GM21390 (cell line): ENCODE measurements at regions not wholly inside any gene's neighbourhood (a gene's known extent, or its start where the extent isn't known, plus 50 kb on each side); places are given as distances from the start of the nearest gene placed in this dataset.
"Not testable (repeated sequence)": the region's sequence is repeated elsewhere in the genome, so short reads cannot be mapped to it uniquely, and the experiment has no call there.

ENCODE experiments used
- ATAC-seq: cut with Tn5 transposase; IDR thresholded peaks from one replicate; pipeline ENCODE4 v1.9.1; 2021; ENCODE audit not compliant: unreplicated experiment

DNA sequence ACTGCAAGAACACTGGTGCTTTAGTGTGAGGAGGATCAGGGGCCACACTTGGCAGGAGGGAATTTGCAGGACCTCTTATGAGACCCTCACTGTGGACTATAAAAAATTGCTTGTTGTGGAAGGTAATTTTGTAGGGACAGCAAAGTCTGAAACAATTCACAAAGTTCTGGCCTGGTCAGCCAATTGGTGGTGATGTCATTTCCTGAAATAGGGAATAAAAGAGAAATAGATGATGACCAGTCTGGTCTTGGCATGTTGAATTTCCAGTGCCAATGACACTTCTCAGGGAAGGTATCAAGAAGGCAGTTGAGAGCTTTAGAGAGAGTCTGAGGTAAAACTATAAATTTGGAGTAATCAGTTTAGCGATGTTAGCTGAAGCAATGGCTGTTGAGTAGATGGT lies 129.3 kb upstream of the LMNTD1 start:
- ATAC-seq = no peak

DNA sequence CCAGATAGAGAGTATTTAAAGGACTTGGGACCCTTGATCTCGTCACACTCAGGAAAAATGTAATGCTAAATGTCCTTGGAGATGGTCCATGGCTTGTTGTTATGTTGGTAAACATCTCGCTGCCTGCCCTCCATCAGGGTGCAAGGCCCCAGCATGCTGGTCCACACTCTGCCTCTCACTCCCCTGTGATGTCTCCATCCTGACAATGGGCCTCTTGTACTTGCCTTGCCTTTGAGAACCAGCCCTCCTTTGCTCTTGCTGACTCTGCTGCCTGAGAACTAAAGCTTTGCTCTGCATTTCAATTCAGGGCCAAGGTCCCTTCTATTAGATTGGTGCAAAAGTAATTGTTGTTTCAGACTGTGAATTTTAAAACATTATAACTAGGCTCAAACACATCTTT lies 131.0 kb upstream of the LMNTD1 start:
- ATAC-seq = no peak

DNA sequence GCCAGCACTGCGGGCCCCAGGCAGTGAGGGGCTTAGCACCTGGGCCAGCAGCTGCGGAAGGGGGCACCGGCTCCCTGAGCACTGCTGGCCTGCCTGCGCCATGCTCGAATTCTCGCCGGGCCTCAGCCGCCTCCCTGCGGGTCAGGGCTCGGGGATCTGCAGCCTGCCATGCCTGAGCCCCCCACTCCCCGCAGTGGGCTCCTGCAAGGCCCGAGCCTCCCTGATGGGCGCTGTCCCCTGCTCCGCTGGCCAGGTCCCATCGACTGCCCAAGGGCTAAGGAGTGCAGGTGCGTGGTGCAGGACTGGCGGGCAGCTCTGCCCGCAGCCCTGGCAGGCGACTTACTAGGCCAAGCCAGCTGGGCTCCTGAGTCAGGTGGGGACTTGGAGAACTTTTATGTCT lies 133.3 kb upstream of the LMNTD1 start:
- no peak for ATAC-seq

DNA sequence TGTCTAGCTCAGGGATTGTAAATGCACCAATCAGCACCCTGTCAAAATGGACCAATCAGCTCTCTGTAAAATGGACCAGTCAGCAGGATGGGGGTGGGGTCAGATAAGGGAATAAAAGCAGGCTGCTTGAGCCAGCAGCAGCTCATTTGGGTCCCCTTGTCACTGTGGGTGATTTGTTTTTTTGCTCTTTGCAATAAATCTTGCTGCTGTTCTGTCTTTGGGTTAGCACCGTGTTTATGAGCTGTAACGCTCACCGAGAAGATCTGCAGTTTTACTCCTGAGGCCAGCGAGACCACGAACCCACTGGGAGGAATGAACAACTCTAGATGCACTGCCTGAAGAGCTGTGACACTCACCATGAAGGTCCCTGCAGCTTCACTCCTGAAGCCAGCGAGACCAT lies 134.1 kb upstream of the LMNTD1 start:
- no peak for ATAC-seq

DNA sequence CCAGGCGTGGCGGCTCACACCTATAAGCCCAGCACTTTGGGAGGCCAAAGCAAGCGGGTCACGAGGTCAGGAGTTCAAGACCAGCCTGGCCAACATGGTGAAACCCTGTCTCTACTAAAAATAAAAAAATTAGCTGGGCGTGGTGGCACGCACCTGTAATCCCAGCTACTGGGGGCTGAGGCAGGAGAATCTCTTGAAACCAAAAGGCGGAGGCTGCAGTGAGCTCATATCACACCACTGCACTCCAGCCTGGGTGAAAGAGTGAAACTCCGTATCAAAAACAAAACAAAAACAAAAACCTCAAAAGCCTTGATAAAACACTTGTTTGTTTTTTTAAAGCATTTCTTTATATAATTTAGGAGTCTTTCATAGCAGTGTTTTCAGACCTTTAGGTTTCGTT lies 135.8 kb upstream of the LMNTD1 start:
- ATAC-seq = not testable (repeated sequence)

DNA sequence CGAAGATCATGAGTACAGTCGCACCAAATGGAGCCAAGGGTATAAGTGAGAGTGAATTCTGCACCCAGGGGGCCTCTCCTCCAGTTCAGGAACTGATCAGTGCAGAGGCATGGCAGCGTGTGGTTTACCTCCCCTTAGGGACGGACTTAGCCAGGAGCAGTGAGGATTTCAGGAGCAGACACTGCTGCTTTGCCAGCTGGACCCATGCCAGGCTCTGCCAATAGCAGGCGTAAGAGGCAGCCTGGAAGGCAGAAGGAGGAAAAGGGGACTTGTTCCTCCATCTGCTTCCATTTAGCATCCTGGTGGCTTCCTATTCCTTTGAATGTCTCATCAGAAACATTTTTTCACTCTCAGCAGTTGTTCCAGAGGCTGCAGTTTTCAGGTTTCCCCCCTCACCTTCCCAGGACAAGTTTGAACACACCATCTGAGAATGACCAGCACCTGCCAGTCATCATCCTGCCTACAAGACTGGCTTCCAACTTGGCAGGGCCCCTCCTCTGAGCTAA lies 137.0 kb upstream of the LMNTD1 start:
- ATAC-seq = no peak

DNA sequence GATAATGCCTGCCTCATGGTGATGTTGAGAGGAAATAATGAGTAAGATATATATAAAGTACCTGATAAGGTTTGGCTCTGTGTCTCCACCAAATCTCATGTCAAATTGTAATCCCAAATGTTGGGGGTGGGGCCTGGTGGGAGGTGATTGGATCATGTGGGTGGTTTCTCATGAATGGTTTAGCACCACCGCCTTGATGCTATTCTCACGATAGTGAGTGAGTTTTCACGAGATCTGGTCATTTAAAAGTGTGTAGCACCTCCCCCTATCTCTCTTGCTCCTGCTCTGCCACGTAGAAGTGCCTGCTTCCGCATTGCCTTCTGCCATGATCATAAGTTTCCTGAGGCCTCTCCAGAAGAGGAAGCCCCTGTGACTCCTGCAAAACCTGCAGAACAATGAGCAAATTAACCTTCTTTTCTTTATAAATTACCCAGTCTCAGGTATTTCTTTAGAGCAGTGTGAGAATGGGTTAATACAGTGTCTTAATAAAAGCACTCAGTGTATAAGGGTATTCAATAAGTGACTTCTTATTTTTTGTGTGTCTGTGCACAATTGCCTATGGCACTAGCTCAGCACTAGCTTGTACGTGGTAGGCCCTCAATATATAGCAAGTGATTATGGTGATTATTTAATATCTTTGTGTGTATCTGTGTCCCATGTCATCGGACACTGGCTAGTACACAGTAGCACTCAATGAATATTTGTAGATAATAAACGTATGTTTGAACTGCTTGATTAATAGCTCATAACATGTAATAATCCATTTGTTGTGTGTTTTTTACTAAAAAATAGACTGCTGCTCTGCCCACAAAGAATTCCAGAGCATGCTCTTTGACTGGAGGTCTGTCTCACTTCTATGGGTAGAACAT lies 138.1 kb upstream of the LMNTD1 start:
- no peak for ATAC-seq

DNA sequence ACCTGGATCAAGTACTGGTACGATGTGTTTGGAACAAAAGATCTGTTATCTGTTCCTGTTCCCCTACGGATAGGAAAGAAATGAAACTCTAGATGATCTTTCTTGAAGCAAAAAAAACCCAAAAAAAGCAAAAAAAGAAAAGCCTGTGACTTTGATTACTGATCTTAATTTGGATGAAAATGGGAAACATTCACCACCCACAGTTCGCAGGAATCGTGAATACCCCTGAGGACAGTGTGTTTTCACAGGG lies 138.7 kb upstream of the LMNTD1 start:
- ATAC-seq = no peak

DNA sequence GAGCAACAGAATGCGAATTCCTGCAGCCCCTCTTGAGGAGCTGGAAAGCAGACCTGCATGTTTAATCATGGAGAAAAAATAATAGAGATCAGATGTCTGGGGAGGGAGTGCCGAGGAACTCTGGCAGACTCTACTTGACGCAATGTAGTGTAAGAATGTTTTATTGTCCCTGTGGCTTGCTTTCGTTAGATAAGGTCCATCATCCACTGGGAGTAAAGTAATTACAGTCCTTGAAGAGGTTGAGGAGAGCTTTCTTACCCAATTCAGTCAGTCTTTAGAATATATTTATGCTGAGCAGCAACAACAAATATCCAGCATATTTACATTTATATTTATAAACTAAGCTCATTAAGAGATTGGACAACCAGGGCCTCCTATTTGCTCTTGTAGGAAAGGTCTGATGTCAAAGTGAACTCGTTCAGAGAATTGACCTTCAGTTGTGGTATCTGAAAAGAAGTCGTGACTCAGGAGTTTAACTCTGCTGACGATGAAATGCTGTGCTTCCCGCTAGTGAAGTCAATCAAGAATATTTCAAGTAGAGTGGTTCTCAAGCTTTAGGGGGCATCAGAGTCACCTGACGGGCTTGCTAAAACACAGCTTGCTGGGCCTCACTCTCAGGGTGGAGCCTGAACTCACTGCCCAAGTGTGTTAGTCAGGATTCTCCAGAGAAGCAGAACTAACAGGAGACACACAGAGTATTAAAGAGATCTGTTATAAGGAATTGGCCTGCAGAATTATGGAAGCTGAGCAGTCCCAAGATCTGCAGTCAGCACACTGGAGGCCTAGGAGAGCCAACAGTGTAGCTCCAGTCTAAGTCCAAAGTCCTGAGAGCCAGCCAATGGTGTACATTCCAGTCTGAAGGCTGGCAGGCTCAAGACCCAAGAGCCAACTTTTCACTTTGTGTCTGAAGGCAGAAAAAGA lies 139.3 kb upstream of the LMNTD1 start:
- no peak for ATAC-seq

DNA sequence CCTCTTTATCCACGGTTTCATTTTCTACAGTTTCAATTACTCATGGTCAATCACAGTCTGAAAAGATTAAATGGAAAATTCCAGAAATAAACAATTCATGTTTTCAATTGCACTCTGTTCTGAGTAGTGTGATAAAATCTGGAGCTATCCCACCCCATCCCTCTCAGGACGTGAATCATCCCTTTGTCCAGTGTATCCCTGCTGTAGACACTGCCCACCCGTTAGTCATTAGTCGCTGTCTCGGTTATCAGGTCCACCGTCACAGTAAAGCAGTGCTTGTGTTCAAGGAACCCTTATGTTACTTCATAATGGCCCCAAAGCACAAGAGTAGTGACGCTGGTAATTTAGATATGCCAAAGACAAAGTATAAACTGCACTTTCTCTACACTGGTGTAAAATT lies 141.0 kb upstream of the LMNTD1 start:
- no peak for ATAC-seq

DNA sequence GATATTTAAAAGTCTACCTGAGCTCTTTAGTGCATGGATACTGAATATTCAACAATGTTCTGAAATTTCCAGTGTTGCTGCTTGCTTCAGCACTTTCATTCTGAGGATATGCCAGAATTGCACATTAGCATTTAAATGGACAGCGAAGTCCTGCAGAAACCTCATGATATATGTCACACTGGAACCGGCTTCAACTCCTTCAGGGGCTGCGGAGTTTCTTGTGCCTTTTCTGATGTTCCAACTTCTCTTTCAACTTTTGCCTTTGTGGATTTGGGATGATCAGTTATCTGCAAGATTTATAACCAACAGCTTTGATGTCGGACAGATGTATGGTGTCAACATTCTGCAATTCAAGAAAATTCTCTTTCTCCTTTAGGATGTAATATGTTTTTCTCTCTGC lies 142.5 kb upstream of the LMNTD1 start:
- ATAC-seq = no peak

DNA sequence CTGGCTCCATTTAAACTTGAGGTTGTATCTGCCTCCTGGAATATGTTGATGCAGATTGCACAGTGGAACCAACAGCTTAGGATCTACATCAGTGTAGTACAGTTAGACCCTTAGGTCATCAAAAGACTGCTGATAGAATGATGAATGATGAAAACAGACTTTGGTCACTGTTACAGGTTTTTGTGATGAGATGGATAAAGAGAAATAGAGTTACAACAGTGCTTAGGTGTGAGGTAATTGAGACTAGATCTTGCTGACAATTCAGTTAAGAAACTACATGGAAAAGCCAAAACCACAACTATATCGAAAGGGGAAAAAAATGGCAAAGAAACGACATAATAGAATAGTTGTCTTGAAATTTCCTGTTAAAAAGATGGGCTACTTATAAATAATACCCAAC lies 145.7 kb upstream of the LMNTD1 start:
- no peak for ATAC-seq

DNA sequence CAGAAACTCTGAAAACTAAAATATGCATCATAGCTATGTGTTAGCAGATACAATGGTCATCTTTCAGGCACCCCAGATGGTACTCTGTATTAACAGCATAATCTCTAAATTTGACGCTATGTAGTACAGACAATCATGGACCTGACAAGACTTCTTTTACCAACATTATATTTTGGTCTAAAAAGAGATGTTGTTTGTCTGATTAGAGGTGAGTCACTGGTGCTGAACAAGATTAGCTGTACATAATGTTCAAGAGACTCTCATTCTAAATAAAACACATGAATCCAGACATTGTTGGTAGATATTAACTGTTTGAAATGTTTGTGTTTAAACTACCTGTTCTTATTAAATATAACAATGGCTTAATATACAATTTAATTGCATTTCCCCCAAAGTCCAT lies 146.4 kb upstream of the LMNTD1 start:
- no peak for ATAC-seq

DNA sequence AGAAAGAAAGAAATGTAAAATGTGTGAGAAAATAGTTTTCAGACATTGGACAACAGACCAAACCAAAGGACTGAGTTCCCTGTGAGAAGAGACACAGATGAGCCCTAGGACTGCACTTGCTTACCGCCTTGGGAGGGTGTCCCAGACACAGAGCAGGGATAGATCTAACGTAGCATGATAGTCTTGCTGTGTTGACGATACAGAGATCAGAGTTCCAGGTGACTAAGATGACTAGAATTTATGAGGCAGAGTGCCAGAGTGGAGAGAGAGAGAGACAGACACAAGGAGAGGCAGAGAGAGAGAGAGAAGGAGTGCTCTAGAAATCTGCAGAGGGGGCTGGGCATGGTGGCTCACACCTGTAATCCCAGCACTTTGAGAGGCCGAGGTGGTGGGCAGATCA lies 148.2 kb upstream of the LMNTD1 start:
- ATAC-seq = no peak

DNA sequence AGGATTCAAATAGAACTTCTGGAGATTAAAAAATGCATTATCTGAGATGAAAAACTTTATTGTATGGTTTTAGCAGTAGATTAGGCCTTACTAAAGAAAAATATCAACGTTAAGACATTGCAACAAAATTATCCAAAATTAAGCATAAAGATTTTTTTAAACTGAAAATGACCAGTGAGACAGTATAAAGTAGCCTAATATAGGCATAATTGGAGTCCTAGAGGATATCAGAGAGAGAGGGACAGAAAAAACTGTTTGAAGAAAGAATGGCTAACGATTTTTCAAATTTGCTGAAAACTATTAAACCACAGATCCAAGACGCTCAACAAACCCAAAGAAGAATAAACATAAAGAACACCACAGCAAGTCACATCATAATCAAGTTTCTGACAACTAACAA lies 149.5 kb upstream of the LMNTD1 start:
- ATAC-seq = no peak

DNA sequence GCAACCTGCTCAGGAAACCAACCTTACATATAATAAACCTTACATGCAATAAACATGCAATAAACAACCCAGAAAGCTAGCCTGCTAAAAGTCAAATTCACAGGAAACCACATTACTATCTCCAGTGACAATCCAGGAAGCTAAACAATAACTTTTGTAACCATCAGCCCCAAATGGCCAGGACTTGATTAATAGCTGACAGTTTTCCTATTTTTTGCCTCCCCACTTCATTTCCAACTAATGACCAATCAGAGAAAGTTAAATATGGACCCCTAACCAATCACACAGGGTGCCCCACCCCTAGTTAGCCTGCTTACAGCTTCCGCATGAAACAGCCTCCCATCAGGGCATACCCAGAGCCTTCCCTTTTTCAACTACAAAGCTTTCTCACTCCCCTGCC lies 152.2 kb upstream of the LMNTD1 start:
- no peak for ATAC-seq

DNA sequence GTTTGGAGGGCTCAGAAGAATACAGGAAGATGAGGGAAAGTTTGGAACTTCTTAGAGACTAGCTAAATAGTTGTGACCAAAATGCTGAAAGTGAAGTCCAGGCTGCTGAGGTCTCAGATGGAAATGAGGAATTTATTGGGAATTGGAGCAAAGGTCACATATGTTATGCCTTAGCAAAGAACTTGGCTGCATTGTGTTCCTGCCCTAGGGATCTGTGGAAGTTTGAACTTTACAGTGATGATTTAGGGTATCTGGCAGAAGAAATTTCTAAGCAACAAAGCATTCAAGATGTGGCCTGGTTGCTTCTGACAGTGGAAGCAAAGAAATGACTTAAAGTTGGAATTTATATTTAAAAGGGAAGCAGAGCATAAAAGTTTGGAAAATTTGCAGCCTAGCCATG lies 153.6 kb upstream of the LMNTD1 start:
- ATAC-seq = not testable (repeated sequence)

DNA sequence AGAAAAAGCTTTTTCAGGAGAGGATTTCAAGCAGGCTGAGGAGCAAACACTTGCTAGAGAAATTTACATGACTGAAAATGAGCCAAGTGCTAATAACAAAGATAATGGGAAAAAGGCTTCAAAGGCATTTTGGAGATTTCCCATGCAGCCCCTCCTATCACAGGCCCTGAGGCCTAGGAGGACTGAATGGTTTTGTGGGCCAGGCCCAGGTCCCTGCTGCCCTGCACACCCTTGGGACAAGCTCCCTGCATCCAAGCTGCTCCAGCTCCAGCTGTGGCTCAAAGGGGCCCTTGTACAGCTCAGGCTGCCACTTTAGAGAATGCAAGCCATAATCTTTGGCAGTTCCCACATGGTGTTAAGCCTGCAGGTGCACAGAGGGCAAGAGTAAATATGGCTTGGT lies 154.0 kb upstream of the LMNTD1 start:
- no peak for ATAC-seq

DNA sequence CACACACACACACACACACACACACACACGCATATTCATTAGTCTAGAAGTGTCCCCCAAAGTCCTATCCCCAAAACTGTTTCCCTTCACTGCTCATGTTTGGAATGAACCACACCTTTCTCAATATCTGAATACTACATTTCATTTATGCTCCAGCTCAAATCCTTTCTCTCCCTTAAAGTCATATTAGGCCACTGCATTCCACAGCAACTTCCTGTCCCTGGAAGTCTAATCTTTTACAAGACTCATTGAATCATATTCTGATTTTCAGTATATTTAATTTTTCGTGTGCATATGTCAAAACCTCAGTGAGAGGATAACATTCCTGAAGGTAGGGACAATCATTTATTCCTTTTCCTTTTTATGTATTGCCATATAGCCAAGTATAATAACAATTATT lies 155.6 kb upstream of the LMNTD1 start:
- no peak for ATAC-seq

DNA sequence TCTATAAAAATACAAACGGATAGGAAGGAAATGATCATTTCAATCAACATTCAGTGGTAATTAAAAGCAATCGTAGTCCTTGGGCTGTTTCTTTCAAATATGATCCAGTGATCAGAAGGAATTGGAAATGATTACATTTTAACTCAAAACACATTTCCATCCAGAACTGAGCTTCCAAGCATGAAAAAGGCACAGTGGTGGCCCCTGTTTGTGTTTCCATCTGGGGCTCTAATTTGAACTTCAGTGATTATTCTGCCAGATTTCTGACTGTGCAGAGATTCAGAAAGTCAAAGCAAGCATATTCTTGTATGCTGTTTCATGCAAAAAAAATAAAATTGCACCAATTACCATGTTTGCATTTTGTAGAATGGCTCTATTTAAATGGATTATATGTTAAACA lies 157.0 kb upstream of the LMNTD1 start:
- no peak for ATAC-seq

DNA sequence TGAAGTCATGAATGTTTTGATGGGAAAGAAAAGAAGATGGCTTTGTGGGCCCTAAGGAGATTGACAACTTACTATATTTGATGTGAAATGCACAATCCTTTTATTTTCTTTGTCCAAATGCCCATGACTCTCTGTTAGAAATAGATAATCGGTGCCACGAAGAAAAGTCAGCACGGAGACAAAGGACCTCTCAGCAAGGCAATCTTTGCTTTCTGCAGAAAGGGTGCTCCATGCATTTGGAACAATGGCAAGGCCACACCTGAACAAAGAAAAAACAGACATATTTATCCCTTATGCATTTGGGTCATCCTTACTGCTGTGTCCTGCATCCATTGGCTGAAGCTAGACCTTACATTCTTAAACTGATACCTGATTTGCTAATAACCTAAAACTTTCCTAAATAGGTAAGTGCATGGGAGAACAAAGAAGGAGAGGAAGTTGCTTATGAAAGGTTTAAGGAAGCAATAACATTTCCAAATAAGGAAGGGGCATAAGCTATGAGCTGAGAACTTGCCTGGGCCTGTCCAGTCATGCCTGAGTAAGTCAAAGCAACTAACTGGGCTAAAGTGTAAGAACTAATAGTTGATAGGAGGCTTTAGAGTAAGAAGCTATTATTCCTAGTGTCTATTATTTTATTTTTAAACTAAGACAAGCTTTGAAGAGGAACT lies 158.0 kb upstream of the LMNTD1 start:
- ATAC-seq = not testable (repeated sequence)

DNA sequence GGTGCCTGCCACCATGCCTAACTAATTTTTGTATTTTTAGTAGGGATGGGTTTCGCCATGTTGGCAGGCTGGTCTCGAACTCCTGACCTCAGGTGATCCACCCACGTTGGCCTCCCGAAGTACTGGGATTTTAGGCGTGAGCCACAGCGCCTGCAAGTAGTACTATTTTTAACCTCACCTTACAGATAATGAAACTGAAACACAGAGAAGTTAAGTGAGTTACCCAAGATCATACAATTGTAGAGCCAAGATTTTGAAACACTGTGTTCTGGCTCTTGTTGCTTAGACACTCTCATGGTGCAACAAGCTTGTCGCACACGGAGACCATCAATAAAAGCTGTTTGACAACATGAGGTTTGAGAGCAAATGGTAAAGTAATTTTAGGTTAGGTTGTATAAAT lies 159.1 kb upstream of the LMNTD1 start:
- ATAC-seq = no peak
